Suppressor macrophage treated with lipopolysaccharide for 4 hours (primary cell): ENCODE measurements at regions not wholly inside any gene's neighbourhood (a gene's known extent, or its start where the extent isn't known, plus 50 kb on each side); places are given as distances from the start of the nearest gene placed in this dataset.
A peak's percentile ranks its signal among the peaks of the same experiment; 100 is the strongest.
"Not testable (repeated sequence)": the region's sequence is repeated elsewhere in the genome, so short reads cannot be mapped to it uniquely, and the experiment has no call there.

Experiments used
- DNase-seq: peaks from one replicate; pipeline ENCODE4 v3.0.0-alpha.2; 2020

GRCh38 chr11:130526846-130527245 lies 78.4 kb downstream of the ADAMTS15 start:
- DNase-seq, result no peak

- DNase-seq, result peak; percentile 39
Measured at GRCh38 chr11:130527636-130528297, 79.3 kb downstream of the ADAMTS15 start.

GRCh38 chr11:130528298-130529261 lies 80.1 kb downstream of the ADAMTS15 start:
- DNase-seq, result no peak

GRCh38 chr11:130529366-130529765 lies 80.9 kb downstream of the ADAMTS15 start:
- no peak for DNase-seq

GRCh38 chr11:130531061-130531460 lies 82.6 kb downstream of the ADAMTS15 start:
- no peak for DNase-seq

- DNase-seq, result no peak
Measured at GRCh38 chr11:130533113-130533798, 84.8 kb downstream of the ADAMTS15 start.

GRCh38 chr11:130533871-130534270 lies 85.4 kb downstream of the ADAMTS15 start:
- DNase-seq, result no peak

GRCh38 chr11:130534551-130534950 lies 86.1 kb downstream of the ADAMTS15 start:
- no peak for DNase-seq

- DNase-seq, result no peak
Measured at GRCh38 chr11:130535520-130535919, 87.1 kb downstream of the ADAMTS15 start.

- DNase-seq, result no peak
Measured at GRCh38 chr11:130536106-130537040, 87.9 kb downstream of the ADAMTS15 start.

- DNase-seq, result not testable (repeated sequence)
Measured at GRCh38 chr11:130539680-130540079, 91.2 kb downstream of the ADAMTS15 start.

GRCh38 chr11:130544266-130544665 lies 95.8 kb downstream of the ADAMTS15 start:
- DNase-seq, result no peak

- DNase-seq, result no peak
Measured at GRCh38 chr11:130545449-130546072, 97.1 kb downstream of the ADAMTS15 start.

GRCh38 chr11:130546438-130546837 lies 98.0 kb downstream of the ADAMTS15 start:
- DNase-seq, result no peak

GRCh38 chr11:130546901-130547694 lies 98.7 kb downstream of the ADAMTS15 start:
- DNase-seq, result no peak

GRCh38 chr11:130547761-130548490 lies 99.5 kb downstream of the ADAMTS15 start:
- no peak for DNase-seq

- DNase-seq, result no peak
Measured at GRCh38 chr11:130548491-130548833, 100.0 kb downstream of the ADAMTS15 start.

GRCh38 chr11:130549393-130549999 lies 101.1 kb downstream of the ADAMTS15 start:
- no peak for DNase-seq

GRCh38 chr11:130550150-130550549 lies 101.7 kb downstream of the ADAMTS15 start:
- DNase-seq, result no peak

- no peak for DNase-seq
Measured at GRCh38 chr11:130550984-130551383, 102.5 kb downstream of the ADAMTS15 start.
